Pancreas (tissue), 10 donors: ENCODE measurements at regions not wholly inside any gene's neighbourhood (a gene's known extent, or its start where the extent isn't known, plus 50 kb on each side); places are given as distances from the start of the nearest gene placed in this dataset.
A peak's percentile ranks its signal among the peaks of the same experiment; 100 is the strongest.

Source experiments
- ATAC-seq, 4 donors: fragments of 200-7000 bp; cut with Tn5 transposase; one replicate each; pipeline versions ENCODE4 v1.8.0 to v1.9.1; 2020; ENCODE audit warnings: mild to moderate bottlenecking in 4 of 4, moderate library complexity in 4 of 4
- DNase-seq, 6 donors: peaks; one replicate each; pipeline ENCODE4 v3.0.0-alpha.2; 2020
- FAIRE-seq: peaks from 2 replicates; lab custom pipeline; 2012; peaks lifted over from hg19 to GRCh38; lab: Jason Lieb, UNC
- H3K27ac ChIP-seq, 4 donors: fragments of 200-600 bp; sonication (generic); 1 replicate in 3 of 4; 2 replicates in 1 of 4; pipeline versions ENCODE4 v1.5.0 to v1.8.0; 2020
- H3K27me3 ChIP-seq, 4 donors: fragments of 200-600 bp; one replicate each; pipeline ENCODE4 v1.8.0; 2021
- H3K36me3 ChIP-seq, 3 donors: fragments of 200-600 bp; sonication (generic) in 1 of 3; one replicate each; pipeline versions ENCODE4 v1.5.0 to v1.8.0; 2020 to 2021
- H3K4me1 ChIP-seq, 3 donors: fragments of 200-600 bp; one replicate each; pipeline ENCODE4 v1.8.0; 2021
- H3K4me3 ChIP-seq, 4 donors: fragments of 200-600 bp; sonication (generic) in 2 of 4; one replicate each; pipeline versions ENCODE4 v1.5.0 to v1.8.0; 2020 to 2021
- H3K9me3 ChIP-seq, 4 donors: fragments of 200-600 bp; one replicate each; pipeline ENCODE4 v1.8.0; 2021
- CTCF ChIP-seq, 4 donors: fragments of 200-600 bp; sonication (generic) in 3 of 4; IDR thresholded peaks; one replicate each; pipeline versions ENCODE4 v1.5.0 to v1.8.0; 2021; ENCODE audit warnings: antibody characterized with exemption in 4 of 4
- WGBS, 2 donors: extraction: QIAGEN DNeasy Blood & Tissue Kit; methylation state at CpG; one replicate each; pipeline ENCODE4 v1.1.7; 2013; 5-methylcytosine and 5-hydroxymethylcytosine counted together
- intact Hi-C, 3 donors: fragments of 100-400 bp; cut with DNase I; formaldehyde crosslinking; loops; one replicate each; pipeline versions ENCODE4 v1.11.1 to v1.14.2; 2022
- donor health status: healthy with polysubstance abuse.
- donor health status: DM: no; HTN: no; CAD: no; lungs with moderate emphysema.
- donor health status: DM: no; HTN: no; CAD: no.
- donor health status: control.
- donor health status: control.
- donor health status: Bipolar disorder and iron deficiency.
- donor health status: DM: yes; HTN: yes; CAD: no.
- donor health status: DM: no; HTN: no; CAD: no.
- donor health status: DM: no; HTN: no; CAD: no.
- donor health status: DM: yes; HTN: yes; CAD: no.

- no peak overlapping the region for H3K27ac ChIP-seq
- no peaks in the 10 kb centered on the region for H3K4me1 ChIP-seq
- ATAC-seq, result no peak
- 34 to 35% methylated on average over 4 of the region's 4 CpGs for WGBS, 2 donors
- H3K27me3 ChIP-seq, result no peaks in the 10 kb centered on the region
- no peak for DNase-seq
- no peaks in the 10 kb centered on the region for H3K36me3 ChIP-seq
- H3K9me3 ChIP-seq, result no peaks in the 10 kb centered on the region
- H3K4me3 ChIP-seq, result no peak overlapping the region
- intact Hi-C loops, result no loop called here
- TF ChIP-seq CTCF (IDR thresholded peaks at IDR 0.05), result no peak
- no peak for FAIRE-seq
Observed at GRCh38 chr12:13582421-13582820, 385.9 kb downstream of the EMP1 start.

- Histone ChIP-seq H3K27me3 (no peaks in the 10 kb centered on the region), H3K27ac (no peak overlapping the region), H3K4me3 (no peak overlapping the region), H3K9me3 (no peaks in the 10 kb centered on the region), H3K36me3 (no peaks in the 10 kb centered on the region), H3K4me1 (no peaks in the 10 kb centered on the region)
- no peak for ATAC-seq
- no peak for TF ChIP-seq CTCF (IDR thresholded peaks at IDR 0.05)
- no peak for DNase-seq
- intact Hi-C loops, result no loop called here
- FAIRE-seq, result no peak
Observed at GRCh38 chr12:13581031-13581430, 384.5 kb downstream of the EMP1 start.

- Histone ChIP-seq H3K4me3 (no peak overlapping the region), H3K27me3 (no peaks in the 10 kb centered on the region), H3K36me3 (no peaks in the 10 kb centered on the region), H3K27ac (no peak overlapping the region), H3K9me3 (no peaks in the 10 kb centered on the region), H3K4me1 (no peaks in the 10 kb centered on the region)
- DNase-seq (no peak), ATAC-seq (no peak), FAIRE-seq (no peak)
- TF ChIP-seq CTCF (IDR thresholded peaks at IDR 0.05), result no peak
- intact Hi-C loops, result no loop called here
- WGBS, 2 donors, result 79 to 86% methylated on average over 1 of the region's 1 CpG
Observed at GRCh38 chr12:13580206-13580605, 383.7 kb downstream of the EMP1 start.

GRCh38 chr12:13576935-13577500, 380.5 kb downstream of the EMP1 start:
- ATAC-seq, result no peak
- Histone ChIP-seq H3K36me3 (no peaks in the 10 kb centered on the region), H3K4me1 (no peaks in the 10 kb centered on the region), H3K4me3 (no peak overlapping the region), H3K27ac (no peak overlapping the region), H3K27me3 (no peaks in the 10 kb centered on the region), H3K9me3 (no peaks in the 10 kb centered on the region)
- DNase-seq, result no peak
- intact Hi-C loops, result no loop called here
- FAIRE-seq, result no peak
- 81 to 86% methylated on average over 3 of the region's 3 CpGs for WGBS, 2 donors
- no peak for TF ChIP-seq CTCF (IDR thresholded peaks at IDR 0.05)

GRCh38 chr12:13573698-13574321, 377.3 kb downstream of the EMP1 start:
- Histone ChIP-seq H3K9me3 (no peaks in the 10 kb centered on the region), H3K4me1 (no peaks in the 10 kb centered on the region), H3K36me3 (no peaks in the 10 kb centered on the region), H3K27ac (no peak overlapping the region), H3K27me3 (no peaks in the 10 kb centered on the region), H3K4me3 (no peak overlapping the region)
- DNase-seq, result no peak
- peak in 1 of 4 donors; percentile 45 for ATAC-seq
- intact Hi-C loops, result no loop called here
- 60 to 63% methylated on average over 3 of the region's 3 CpGs for WGBS, 2 donors
- no peak for TF ChIP-seq CTCF (IDR thresholded peaks at IDR 0.05)
- no peak for FAIRE-seq
